RWPE2 (cell line): ENCODE measurements at regions not wholly inside any gene's neighbourhood (a gene's known extent, or its start where the extent isn't known, plus 50 kb on each side); places are given as distances from the start of the nearest gene placed in this dataset.

ENCODE experiments used
- ATAC-seq: fragments of 200-7000 bp; cut with Tn5 transposase; 3 replicates; pipeline ENCODE4 v1.9.1; 2021; ENCODE audit warnings: low read depth
- DNase-seq: peaks from one replicate; pipeline ENCODE4 v3.0.0-alpha.2; 2020; ENCODE audit warnings: low spot score
- H3K27ac ChIP-seq: fragments of 450-650 bp; 2 replicates; pipeline ENCODE4 v1.5.1; 2017; ENCODE audit warnings: mild to moderate bottlenecking; ENCODE audit not compliant: poor library complexity, severe bottlenecking
- H3K27me3 ChIP-seq: fragments of 250-450 bp; sonication (Bioruptor Pico); 2 replicates; pipeline ENCODE4 v1.5.1; 2021; ENCODE audit warnings: mild to moderate bottlenecking, moderate library complexity; ENCODE audit not compliant: insufficient read depth, poor library complexity, severe bottlenecking
- H3K36me3 ChIP-seq: fragments of 250-450 bp; sonication (Bioruptor Pico); 2 replicates; pipeline ENCODE4 v1.5.1; 2020; ENCODE audit warnings: low read depth, mild to moderate bottlenecking, moderate library complexity
- H3K4me1 ChIP-seq: fragments of 250-450 bp; sonication (Bioruptor Pico); 2 replicates; pipeline ENCODE4 v1.5.1; 2021; ENCODE audit warnings: mild to moderate bottlenecking, moderate library complexity; ENCODE audit not compliant: insufficient read depth, poor library complexity, severe bottlenecking
- H3K4me3 ChIP-seq: fragments of 250-450 bp; sonication (Bioruptor Pico); 2 replicates; pipeline ENCODE4 v1.5.1; 2021; ENCODE audit warnings: mild to moderate bottlenecking, moderate library complexity; ENCODE audit not compliant: severe bottlenecking
- H3K9me3 ChIP-seq: fragments of 250-450 bp; sonication (Bioruptor Pico); 2 replicates; pipeline ENCODE4 v1.5.1; 2021; ENCODE audit warnings: mild to moderate bottlenecking, moderate library complexity; ENCODE audit not compliant: severe bottlenecking
- CTCF ChIP-seq: fragments of 450-650 bp; IDR thresholded peaks from one replicate; pipeline ENCODE4 v1.5.1; 2017; ENCODE audit warnings: mild to moderate bottlenecking, moderate library complexity; ENCODE audit not compliant: poor library complexity, severe bottlenecking

DNA sequence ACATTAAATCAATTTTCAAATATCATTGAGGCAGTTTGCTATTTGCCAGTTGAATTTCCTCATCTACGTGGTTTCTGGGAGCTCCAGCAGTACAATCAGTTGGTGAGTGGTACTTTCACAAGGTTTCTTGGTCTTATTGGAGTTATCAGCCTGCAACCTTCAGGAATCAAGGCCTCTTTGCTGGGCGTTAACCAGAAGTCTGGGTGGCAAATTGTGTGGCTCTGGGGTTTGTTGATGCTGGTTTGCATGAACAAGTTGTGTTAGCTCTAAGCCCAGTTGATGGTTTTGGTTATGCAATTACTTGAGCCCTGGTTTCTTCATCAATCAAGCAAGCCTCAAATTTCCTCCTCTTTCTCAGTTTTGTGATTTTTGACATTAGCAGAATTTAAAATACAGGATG is 152.9 kb upstream of the ANKRD55 start:
- no peaks in the 10 kb centered on the region for H3K9me3 ChIP-seq
- no peaks in the 10 kb centered on the region for H3K4me1 ChIP-seq
- H3K4me3 ChIP-seq: no peak overlapping the region
- no peak for ATAC-seq
- H3K27me3 ChIP-seq: no peaks in the 10 kb centered on the region
- no peak for TF ChIP-seq CTCF
- no peak for DNase-seq
- H3K27ac ChIP-seq: no peak overlapping the region
- no peaks in the 10 kb centered on the region for H3K36me3 ChIP-seq

DNA sequence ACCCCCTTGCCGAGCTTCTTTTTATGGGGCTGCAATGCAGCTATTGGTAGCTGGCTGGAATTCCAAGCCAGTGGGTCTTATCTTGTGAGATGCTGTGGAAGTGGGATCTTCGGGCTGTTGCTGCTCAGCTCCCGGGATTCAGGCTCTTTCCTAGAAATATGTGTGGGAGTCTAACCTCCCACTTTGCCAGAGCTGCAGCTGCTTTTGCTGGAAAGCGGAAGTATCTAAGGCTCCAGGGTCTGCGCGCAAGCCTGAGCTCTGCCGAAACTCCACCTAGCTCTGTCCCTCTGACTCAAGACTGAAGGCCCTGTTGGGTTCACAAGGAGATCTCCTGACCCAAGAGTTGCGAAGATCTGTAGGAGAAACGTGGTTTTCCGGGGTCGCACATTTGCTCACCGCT is 151.1 kb upstream of the ANKRD55 start:
- H3K4me1 ChIP-seq: no peaks in the 10 kb centered on the region
- TF ChIP-seq CTCF: no peak
- H3K27ac ChIP-seq: no peak overlapping the region
- H3K4me3 ChIP-seq: no peak overlapping the region
- H3K27me3 ChIP-seq: no peaks in the 10 kb centered on the region
- DNase-seq (no peak), ATAC-seq (no peak)
- H3K36me3 ChIP-seq: no peaks in the 10 kb centered on the region
- no peaks in the 10 kb centered on the region for H3K9me3 ChIP-seq

GRCh38 chr5:56383761-56384160 is 150.6 kb upstream of the ANKRD55 start:
- DNase-seq (no peak), ATAC-seq (no peak)
- no peak for TF ChIP-seq CTCF
- H3K4me1 ChIP-seq: no peaks in the 10 kb centered on the region
- H3K9me3 ChIP-seq: no peaks in the 10 kb centered on the region
- no peak overlapping the region for H3K4me3 ChIP-seq
- H3K27me3 ChIP-seq: no peaks in the 10 kb centered on the region
- no peaks in the 10 kb centered on the region for H3K36me3 ChIP-seq
- no peak overlapping the region for H3K27ac ChIP-seq

- Histone ChIP-seq H3K9me3 (no peaks in the 10 kb centered on the region), H3K36me3 (no peaks in the 10 kb centered on the region), H3K27ac (no peak overlapping the region), H3K4me3 (no peak overlapping the region), H3K27me3 (no peaks in the 10 kb centered on the region), H3K4me1 (no peaks in the 10 kb centered on the region)
- ATAC-seq (no peak), DNase-seq (no peak)
- TF ChIP-seq CTCF: no peak
These were observed 149.8 kb upstream of the ANKRD55 start for GRCh38 chr5:56382896-56383295.

DNA sequence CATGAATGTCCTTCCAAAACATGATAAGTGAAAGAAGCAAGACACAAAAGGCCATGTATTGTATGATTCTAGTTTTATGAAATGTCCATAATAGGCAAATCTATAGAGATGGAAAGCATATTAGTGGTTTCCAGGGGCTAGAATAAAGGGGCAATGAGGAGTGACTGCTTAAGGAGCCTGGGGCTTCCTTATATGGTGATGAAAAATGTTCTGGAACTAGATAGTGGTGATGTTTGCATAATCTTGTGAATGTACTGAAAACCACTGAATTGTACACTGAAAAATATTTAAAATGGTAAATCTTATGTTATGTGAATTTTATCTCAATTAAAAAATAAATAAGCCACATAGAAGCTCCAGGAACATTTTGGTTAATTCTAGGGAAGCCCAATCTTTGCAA is 144.4 kb upstream of the ANKRD55 start:
- no peak overlapping the region for H3K27ac ChIP-seq
- no peaks in the 10 kb centered on the region for H3K4me1 ChIP-seq
- no peaks in the 10 kb centered on the region for H3K36me3 ChIP-seq
- ATAC-seq (no peak), DNase-seq (no peak)
- no peak overlapping the region for H3K4me3 ChIP-seq
- H3K27me3 ChIP-seq: no peaks in the 10 kb centered on the region
- H3K9me3 ChIP-seq: no peaks in the 10 kb centered on the region
- no peak for TF ChIP-seq CTCF
